Ascending aorta (tissue), 2 donors: ENCODE measurements at regions not wholly inside any gene's neighbourhood (a gene's known extent, or its start where the extent isn't known, plus 50 kb on each side); places are given as distances from the start of the nearest gene placed in this dataset.
A peak's percentile ranks its signal among the peaks of the same experiment; 100 is the strongest.
"Not testable (repeated sequence)": the region's sequence is repeated elsewhere in the genome, so short reads cannot be mapped to it uniquely, and the experiment has no call there.

Source experiments
- DNase-seq, 2 donors: peaks; one replicate each; pipeline ENCODE4 v3.0.0-alpha.2; 2019; ENCODE audit warnings: low spot score in 2 of 2
- H3K27ac ChIP-seq, 2 donors: fragments of 200-600 bp; sonication (generic); one replicate each; pipeline ENCODE4 v1.5.1; 2016 to 2017; ENCODE audit warnings: mild to moderate bottlenecking in 1 of 2
- H3K27me3 ChIP-seq: fragments of 200-600 bp; sonication (generic); one replicate; pipeline ENCODE4 v1.5.1; 2017
- H3K36me3 ChIP-seq, 2 donors: fragments of 200-600 bp; sonication (generic); one replicate each; pipeline ENCODE4 v1.5.1; 2016
- H3K4me1 ChIP-seq, 2 donors: fragments of 200-600 bp; sonication (generic); one replicate each; pipeline ENCODE4 v1.5.1; 2016 to 2017; ENCODE audit warnings: mild to moderate bottlenecking in 1 of 2
- H3K4me3 ChIP-seq, 2 donors: fragments of 200-600 bp; sonication (generic); one replicate each; pipeline ENCODE4 v1.5.1; 2016 to 2017; ENCODE audit warnings: mild to moderate bottlenecking in 1 of 2
- H3K9me3 ChIP-seq, 2 donors: fragments of 200-600 bp; sonication (generic); one replicate each; pipeline ENCODE4 v1.5.1; 2016
- CTCF ChIP-seq, 3 experiments: fragments of 200-600 bp in 2 of 3; fragments of 450-650 bp in 1 of 3; sonication (generic) in 2 of 3; IDR thresholded peaks; one replicate each; pipeline ENCODE4 v1.5.1; 2016 to 2019; ENCODE audit warnings: antibody characterized with exemption in 3 of 3, mild to moderate bottlenecking in 1 of 3, moderate library complexity in 1 of 3
- intact Hi-C: fragments of 100-400 bp; cut with DNase I; formaldehyde crosslinking; loops from one replicate; pipeline ENCODE4 v1.15.1; 2023

GRCh38 chr5:82424211-82424610, 146.1 kb upstream of the RPS23 start:
- H3K4me3 ChIP-seq = no peak overlapping the region
- H3K4me1 ChIP-seq = peaks cover 0 to 7% of the 10 kb centered on the region in 2 donors
- H3K9me3 ChIP-seq = no peaks in the 10 kb centered on the region
- no peak for TF ChIP-seq CTCF (IDR thresholded peaks at IDR 0.05)
- H3K27me3 ChIP-seq = no peaks in the 10 kb centered on the region
- H3K36me3 ChIP-seq = no peaks in the 10 kb centered on the region
- intact Hi-C loops = no loop called here
- peak overlapping the region; percentile 0 to 1 for H3K27ac ChIP-seq
- no peak for DNase-seq

GRCh38 chr5:82422751-82423181, 144.6 kb upstream of the RPS23 start:
- H3K9me3 ChIP-seq = no peaks in the 10 kb centered on the region
- H3K4me1 ChIP-seq = peaks cover 0 to 13% of the 10 kb centered on the region in 2 donors
- H3K36me3 ChIP-seq = no peaks in the 10 kb centered on the region
- peak overlapping the region; percentile 17 to 61 for H3K27ac ChIP-seq
- intact Hi-C loops = no loop called here
- H3K27me3 ChIP-seq = no peaks in the 10 kb centered on the region
- peak in 1 of 2 donors; percentile 79 for DNase-seq
- TF ChIP-seq CTCF (IDR thresholded peaks at IDR 0.05) = no peak
- no peak overlapping the region for H3K4me3 ChIP-seq

- H3K4me1 ChIP-seq = peaks cover 0 to 13% of the 10 kb centered on the region in 2 donors
- no peaks in the 10 kb centered on the region for H3K36me3 ChIP-seq
- H3K4me3 ChIP-seq = no peak overlapping the region
- H3K27ac ChIP-seq = peak overlapping the region; percentile 17 to 61
- no peak for TF ChIP-seq CTCF (IDR thresholded peaks at IDR 0.05)
- no peak for DNase-seq
- H3K9me3 ChIP-seq = no peaks in the 10 kb centered on the region
- H3K27me3 ChIP-seq = no peaks in the 10 kb centered on the region
- intact Hi-C loops = no loop called here
Measured at GRCh38 chr5:82422001-82422740, 144.0 kb upstream of the RPS23 start.

- Histone ChIP-seq H3K4me1 (peaks cover 0 to 13% of the 10 kb centered on the region in 2 donors), H3K9me3 (no peaks in the 10 kb centered on the region), H3K27ac (no peak overlapping the region), H3K36me3 (no peaks in the 10 kb centered on the region), H3K27me3 (no peaks in the 10 kb centered on the region), H3K4me3 (no peak overlapping the region)
- no peak for TF ChIP-seq CTCF (IDR thresholded peaks at IDR 0.05)
- no peak for DNase-seq
- intact Hi-C loops = no loop called here
Measured at GRCh38 chr5:82421119-82421518, 143.0 kb upstream of the RPS23 start.

GRCh38 chr5:82420524-82420923, 142.4 kb upstream of the RPS23 start:
- DNase-seq, H3K4me3 ChIP-seq, H3K36me3 ChIP-seq, H3K9me3 ChIP-seq, intact Hi-C loops, H3K27ac ChIP-seq, H3K27me3 ChIP-seq: not testable (repeated sequence)
- peaks cover 0 to 13% of the 10 kb centered on the region in 2 donors for H3K4me1 ChIP-seq

- intact Hi-C loops = no loop called here
- Histone ChIP-seq H3K4me1 (peaks cover 0 to 13% of the 10 kb centered on the region in 2 donors), H3K27ac (no peak overlapping the region)
Measured at GRCh38 chr5:82419559-82420332, 141.6 kb upstream of the RPS23 start.

More at GRCh38 chr5:82419559-82420332, 141.6 kb upstream of the RPS23 start:
- TF ChIP-seq CTCF (IDR thresholded peaks at IDR 0.05) = no peak
- Histone ChIP-seq H3K4me3 (no peak overlapping the region), H3K36me3 (no peaks in the 10 kb centered on the region), H3K27me3 (no peaks in the 10 kb centered on the region), H3K9me3 (no peaks in the 10 kb centered on the region)
- DNase-seq = no peak
